Loucy (cell line): ENCODE measurements at regions not wholly inside any gene's neighbourhood (a gene's known extent, or its start where the extent isn't known, plus 50 kb on each side); places are given as distances from the start of the nearest gene placed in this dataset.
A peak's percentile ranks its signal among the peaks of the same experiment; 100 is the strongest.

Experiments
- H2AFZ ChIP-seq: fragments of 200-600 bp; sonication (generic); 2 replicates; pipeline ENCODE4 v1.6.0; 2016; ENCODE audit warnings: antibody characterized with exemption, mild to moderate bottlenecking, low read length, moderate library complexity
- H3F3A ChIP-seq: fragments of 200-600 bp; 2 replicates; pipeline ENCODE4 v1.6.0; 2016; ENCODE audit warnings: antibody characterized with exemption, low read depth, mild to moderate bottlenecking
- H3K27me3 ChIP-seq: fragments of 200-600 bp; sonication (generic); 2 replicates; pipeline ENCODE4 v1.6.1; 2014; ENCODE audit warnings: low read length, mild to moderate bottlenecking; ENCODE audit not compliant: insufficient read depth, poor library complexity, severe bottlenecking
- H3K36me3 ChIP-seq: fragments of 200-600 bp; sonication (generic); 2 replicates; pipeline ENCODE4 v1.6.1; 2016; ENCODE audit warnings: low read length; ENCODE audit not compliant: insufficient read depth
- H3K4me1 ChIP-seq: fragments of 200-600 bp; sonication (generic); 2 replicates; pipeline ENCODE4 v1.5.1; 2014; ENCODE audit warnings: low read length, mild to moderate bottlenecking; ENCODE audit not compliant: insufficient read depth, poor library complexity, severe bottlenecking
- H3K4me2 ChIP-seq: fragments of 200-600 bp; sonication (generic); 2 replicates; pipeline ENCODE4 v1.6.0; 2014; ENCODE audit warnings: antibody characterized with exemption, low read length, low read depth, mild to moderate bottlenecking; ENCODE audit not compliant: poor library complexity, severe bottlenecking
- H3K4me3 ChIP-seq: fragments of 200-600 bp; sonication (generic); 2 replicates; pipeline ENCODE4 v1.5.1; 2014; ENCODE audit warnings: low read length, mild to moderate bottlenecking, mixed read lengths; ENCODE audit not compliant: poor library complexity, severe bottlenecking
- H3K79me2 ChIP-seq: fragments of 200-600 bp; sonication (generic); 2 replicates; pipeline ENCODE4 v1.6.1; 2014; ENCODE audit warnings: low read length; ENCODE audit not compliant: insufficient read depth
- H3K9ac ChIP-seq: fragments of 200-600 bp; sonication (generic); 2 replicates; pipeline ENCODE4 v1.6.0; 2014; ENCODE audit warnings: mild to moderate bottlenecking, low read depth, low read length, moderate library complexity; ENCODE audit not compliant: poor library complexity, severe bottlenecking
- H3K9me2 ChIP-seq: fragments of 200-600 bp; sonication (generic); replicated peaks from 2 replicates; pipeline ENCODE4 v1.6.1; 2016; ENCODE audit warnings: low read depth, low read length, mixed read lengths
- H3K9me3 ChIP-seq: fragments of 200-600 bp; sonication (generic); 2 replicates; pipeline ENCODE4 v1.6.1; 2014; ENCODE audit warnings: mild to moderate bottlenecking, antibody characterized with exemption, low read length, low read depth; ENCODE audit not compliant: insufficient read depth
- H4K20me1 ChIP-seq: fragments of 200-600 bp; sonication (generic); 2 replicates; pipeline ENCODE4 v1.6.0; 2014; ENCODE audit warnings: antibody characterized with exemption, low read length, mild to moderate bottlenecking; ENCODE audit not compliant: insufficient read depth, poor library complexity, severe bottlenecking
- CTCF ChIP-seq: fragments of 200-600 bp; sonication (generic); conservative IDR thresholded peaks from 2 replicates; pipeline ENCODE4 v1.5.1; 2014; ENCODE audit warnings: mild to moderate bottlenecking, antibody characterized with exemption, low read length
- EZH2phosphoT487 ChIP-seq: fragments of 200-600 bp; IDR thresholded peaks from 2 replicates; pipeline ENCODE4 v1.6.1; 2018; ENCODE audit warnings: antibody characterized with exemption, mild to moderate bottlenecking, moderate library complexity, borderline replicate concordance

- H3K79me2 ChIP-seq: no peaks in the 10 kb centered on the region
- no peaks in the 10 kb centered on the region for H3K27me3 ChIP-seq
- H2AFZ ChIP-seq: no peak overlapping the region
- H3K4me2 ChIP-seq: no peak overlapping the region
- peaks cover 10% of the 10 kb centered on the region for H3K9me3 ChIP-seq
- peaks cover 3% of the 10 kb centered on the region for H3F3A ChIP-seq
- H3K36me3 ChIP-seq: no peaks in the 10 kb centered on the region
- no peak for TF ChIP-seq EZH2phosphoT487
- no peak for TF ChIP-seq CTCF
- H3K4me3 ChIP-seq: no peak overlapping the region
- H4K20me1 ChIP-seq: no peaks in the 10 kb centered on the region
- no peaks in the 10 kb centered on the region for H3K9me2 ChIP-seq
- H3K4me1 ChIP-seq: peaks cover 40% of the 10 kb centered on the region
- H3K9ac ChIP-seq: no peak overlapping the region
Measured at GRCh38 chr3:43177085-43177484, 71.2 kb upstream of the POMGNT2 start.

GRCh38 chr3:43176666-43177065 is 70.8 kb upstream of the POMGNT2 start:
- no peaks in the 10 kb centered on the region for H3K27me3 ChIP-seq
- H3K36me3 ChIP-seq: no peaks in the 10 kb centered on the region
- H3K79me2 ChIP-seq: no peaks in the 10 kb centered on the region
- TF ChIP-seq EZH2phosphoT487 (no peak), CTCF (no peak)
- 0 out of 2 replicates have a peak overlapping the region, but pooled peaks have one; percentile 39 for H2AFZ ChIP-seq
- H3F3A ChIP-seq: peaks cover 3% of the 10 kb centered on the region
- H3K9me2 ChIP-seq: no peaks in the 10 kb centered on the region
- H3K9me3 ChIP-seq: peaks cover 10% of the 10 kb centered on the region
- no peaks in the 10 kb centered on the region for H4K20me1 ChIP-seq
- H3K9ac ChIP-seq: no peak overlapping the region
- H3K4me1 ChIP-seq: peaks cover 38% of the 10 kb centered on the region
- H3K4me2 ChIP-seq: no peak overlapping the region
- no peak overlapping the region for H3K4me3 ChIP-seq

- H3K9ac ChIP-seq: no peak overlapping the region
- H3K4me1 ChIP-seq: peaks cover 26% of the 10 kb centered on the region
- H4K20me1 ChIP-seq: no peaks in the 10 kb centered on the region
- TF ChIP-seq EZH2phosphoT487 (no peak), CTCF (no peak)
- H3K9me3 ChIP-seq: peaks cover 10% of the 10 kb centered on the region
- no peaks in the 10 kb centered on the region for H3K27me3 ChIP-seq
- no peaks in the 10 kb centered on the region for H3K9me2 ChIP-seq
- no peak overlapping the region for H2AFZ ChIP-seq
- no peaks in the 10 kb centered on the region for H3K36me3 ChIP-seq
- peaks cover 3% of the 10 kb centered on the region for H3F3A ChIP-seq
- H3K79me2 ChIP-seq: no peaks in the 10 kb centered on the region
- H3K4me2 ChIP-seq: no peak overlapping the region
- no peak overlapping the region for H3K4me3 ChIP-seq
Measured at GRCh38 chr3:43175541-43175940, 69.7 kb upstream of the POMGNT2 start.
